HG02938 (cell line): ENCODE measurements at regions not wholly inside any gene's neighbourhood (a gene's known extent, or its start where the extent isn't known, plus 50 kb on each side); places are given as distances from the start of the nearest gene placed in this dataset.
"Not testable (repeated sequence)": the region's sequence is repeated elsewhere in the genome, so short reads cannot be mapped to it uniquely, and the experiment has no call there.

ENCODE experiments used
- ATAC-seq: cut with Tn5 transposase; IDR thresholded peaks from one replicate; pipeline ENCODE4 v1.9.1; 2021; ENCODE audit warnings: mild to moderate bottlenecking, moderate library complexity; ENCODE audit not compliant: unreplicated experiment

DNA sequence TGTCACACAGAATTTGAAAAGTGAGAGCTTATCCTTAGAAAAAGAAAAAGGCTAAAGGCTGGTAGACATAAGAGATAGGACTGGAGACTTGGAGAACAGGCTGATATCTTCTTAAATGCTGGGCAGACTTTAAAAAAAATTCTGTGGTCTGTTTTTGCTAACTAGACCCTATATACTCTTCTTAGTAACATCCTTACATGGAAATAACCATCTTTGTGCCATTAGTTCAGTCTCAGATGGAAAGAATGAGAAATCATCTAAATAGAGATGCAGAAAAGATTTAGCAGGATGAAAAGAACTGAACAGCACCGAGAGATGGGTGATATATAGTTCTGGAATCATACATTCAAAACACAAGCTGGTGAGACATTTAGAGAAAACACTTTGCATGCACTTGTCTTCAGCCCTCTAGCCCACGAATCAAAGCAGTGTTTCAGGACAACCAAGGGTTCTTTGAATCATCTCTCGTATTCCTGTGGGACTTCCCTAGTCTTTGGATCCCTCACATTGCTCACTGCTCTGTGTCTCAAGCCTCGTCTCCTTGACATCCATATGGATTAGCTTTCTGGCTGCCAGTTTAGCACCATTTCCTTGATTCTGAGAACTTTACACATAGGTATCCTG lies 93.0 kb upstream of the LYSMD4 start:
- ATAC-seq, result no peak

DNA sequence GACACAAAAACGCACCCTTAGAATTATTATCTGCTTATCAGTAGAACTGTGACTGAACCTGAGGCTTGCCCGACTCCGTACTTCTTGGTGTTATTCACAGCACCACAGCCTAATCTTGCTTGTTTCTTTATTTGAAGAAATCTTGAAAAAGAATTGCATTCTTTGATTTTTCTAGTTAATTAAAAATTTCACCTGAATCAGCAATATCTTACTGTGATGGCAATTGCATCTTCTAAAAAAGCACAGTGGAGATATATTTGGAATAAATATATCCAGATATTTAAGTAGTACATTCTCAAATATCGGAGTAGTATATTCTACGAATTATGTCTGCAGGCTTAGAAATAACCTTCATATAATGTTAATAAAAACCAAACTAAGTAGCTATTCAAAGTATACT lies 90.1 kb upstream of the LYSMD4 start:
- no peak for ATAC-seq

DNA sequence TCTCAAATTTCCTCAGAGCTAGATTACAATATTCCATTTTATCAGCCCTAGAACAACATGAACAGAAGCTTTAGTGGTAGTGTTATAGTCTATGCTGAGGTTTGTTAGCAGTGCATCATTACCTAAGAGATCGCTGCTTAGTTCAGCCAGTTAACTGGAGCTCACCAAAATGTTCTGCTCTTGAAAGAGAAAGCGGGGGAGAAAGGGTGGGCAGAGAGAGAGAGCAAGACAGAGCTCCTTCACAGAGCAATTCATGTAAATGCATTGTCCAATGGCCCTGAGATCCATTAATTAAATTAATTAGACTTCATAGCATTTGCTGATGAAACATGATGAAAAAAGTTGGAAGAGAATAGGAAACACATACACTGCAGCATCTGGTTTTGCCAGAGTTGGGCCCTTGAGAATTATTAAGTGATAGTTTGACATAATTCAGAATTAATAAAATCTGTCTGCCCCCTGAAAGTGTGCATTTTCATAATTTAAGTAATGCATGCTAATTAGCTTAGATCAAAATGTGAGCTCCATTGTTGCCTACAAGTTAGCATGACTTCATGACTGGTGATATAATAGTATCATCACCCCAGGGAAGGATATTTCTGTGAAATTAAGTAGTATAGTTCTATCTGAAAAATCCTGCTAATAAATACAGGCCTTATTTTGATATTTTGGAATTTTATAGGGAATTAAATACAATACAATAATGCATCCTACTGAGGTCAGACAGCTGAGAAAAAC lies 86.9 kb upstream of the LYSMD4 start:
- no peak for ATAC-seq

DNA sequence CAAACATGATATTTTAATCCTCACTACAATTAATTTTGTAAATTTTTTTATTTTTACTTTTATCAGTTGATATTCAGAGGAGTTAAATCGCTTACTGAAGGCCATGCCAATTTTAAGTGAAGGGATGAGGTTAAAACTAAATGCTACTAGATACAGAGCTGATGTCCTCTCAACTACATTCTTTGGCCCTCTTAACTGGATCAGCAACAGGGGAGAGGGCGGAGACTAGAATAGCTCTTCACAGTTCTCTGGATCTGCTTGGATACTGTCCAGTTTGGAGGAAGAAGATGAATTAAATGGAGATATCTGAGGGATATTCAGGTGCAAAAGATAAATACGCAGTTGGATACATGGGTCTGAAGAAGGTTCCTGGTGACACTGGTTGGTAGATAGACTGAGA lies 85.6 kb upstream of the LYSMD4 start:
- ATAC-seq, result no peak

DNA sequence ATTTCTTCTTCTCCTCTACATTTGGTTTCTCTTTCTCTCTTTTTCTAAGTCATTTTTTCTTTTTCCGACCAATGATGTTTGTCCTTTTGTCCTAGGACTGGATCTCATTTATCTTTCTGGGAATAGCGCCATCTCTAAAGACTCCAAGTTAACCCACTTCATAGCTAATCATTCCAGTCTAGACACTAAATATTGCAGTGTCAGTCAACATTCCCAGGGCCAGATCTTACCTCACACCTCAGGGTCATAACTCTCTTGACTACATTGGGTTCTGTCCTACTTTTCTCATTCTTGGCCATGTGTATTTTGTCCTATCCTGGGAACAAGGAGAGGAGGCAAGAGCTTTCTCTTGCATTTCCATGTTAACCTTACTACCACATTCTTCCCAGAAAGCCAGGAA lies 83.6 kb upstream of the LYSMD4 start:
- ATAC-seq, result not testable (repeated sequence)

DNA sequence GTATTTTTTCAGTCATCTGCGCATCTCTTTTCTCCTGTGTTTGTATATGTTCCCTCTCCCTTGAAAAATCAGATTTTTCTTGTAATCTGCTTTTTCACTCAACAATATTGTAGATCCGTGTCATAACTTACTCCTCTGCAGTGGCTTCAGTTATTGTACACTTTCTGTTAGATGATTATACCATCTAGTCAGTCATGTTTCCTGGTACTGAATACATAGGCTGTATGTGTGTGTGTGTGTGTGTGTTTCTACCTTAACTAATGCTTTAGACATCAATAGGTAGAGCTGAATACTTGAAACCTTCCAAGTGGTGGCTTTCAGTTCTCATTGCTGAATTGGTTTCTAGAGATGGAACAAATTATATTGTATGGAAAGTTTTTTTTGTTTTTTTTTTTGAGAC lies 77.4 kb upstream of the LYSMD4 start:
- ATAC-seq, result not testable (repeated sequence)

DNA sequence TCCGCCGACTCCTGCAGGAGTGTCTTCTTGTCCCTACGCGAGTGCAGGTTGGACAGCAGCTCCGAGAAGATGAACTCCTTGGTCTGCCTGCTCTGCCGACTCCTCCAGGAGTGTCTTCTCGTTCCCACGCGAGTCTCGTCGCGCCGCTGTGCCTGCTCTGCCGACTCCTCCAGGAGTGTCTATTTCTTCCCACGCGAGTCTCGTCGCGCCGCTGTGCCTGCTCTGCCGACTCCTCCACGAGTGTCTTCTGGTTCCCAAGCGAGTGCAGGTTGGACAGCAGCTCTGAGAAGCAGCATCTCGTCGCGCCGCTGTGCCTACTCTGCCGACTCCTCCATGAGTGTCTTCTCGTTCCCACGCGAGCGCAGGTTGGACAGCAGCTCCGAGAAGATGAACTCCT lies 66.6 kb upstream of the LYSMD4 start:
- ATAC-seq, result not testable (repeated sequence)

DNA sequence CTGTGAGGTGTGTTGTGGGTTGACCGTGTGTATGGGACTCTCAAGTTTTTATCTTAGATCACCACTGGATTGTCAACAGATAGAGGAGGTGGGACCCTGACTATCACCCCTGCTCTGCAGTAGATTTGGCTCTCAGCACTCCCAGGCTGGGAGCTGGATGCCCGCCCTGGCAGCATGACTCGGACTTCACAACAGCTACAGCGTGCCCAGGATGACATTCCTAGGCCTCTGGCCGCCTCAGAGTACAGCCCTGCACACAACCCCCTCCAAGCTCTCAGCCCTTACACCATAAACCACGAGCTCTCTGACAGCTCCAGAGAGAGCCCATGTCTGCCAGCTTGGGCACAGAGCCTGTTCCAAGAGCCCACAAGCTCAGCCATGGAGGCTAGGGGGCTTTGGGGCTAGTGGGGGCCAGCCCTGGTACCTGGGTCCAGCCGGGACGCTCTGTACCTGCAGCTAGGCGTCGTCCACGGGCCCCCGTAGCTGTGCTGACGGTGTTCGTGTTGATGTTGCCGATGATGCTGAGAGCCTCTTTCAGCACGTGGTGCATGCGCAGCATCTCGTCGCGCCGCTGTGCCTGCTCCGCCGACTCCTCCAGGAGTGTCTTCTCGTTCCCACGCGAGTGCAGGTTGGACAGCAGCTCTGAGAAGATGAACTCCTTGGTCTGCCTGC lies 66.1 kb upstream of the LYSMD4 start:
- ATAC-seq, result not testable (repeated sequence)

DNA sequence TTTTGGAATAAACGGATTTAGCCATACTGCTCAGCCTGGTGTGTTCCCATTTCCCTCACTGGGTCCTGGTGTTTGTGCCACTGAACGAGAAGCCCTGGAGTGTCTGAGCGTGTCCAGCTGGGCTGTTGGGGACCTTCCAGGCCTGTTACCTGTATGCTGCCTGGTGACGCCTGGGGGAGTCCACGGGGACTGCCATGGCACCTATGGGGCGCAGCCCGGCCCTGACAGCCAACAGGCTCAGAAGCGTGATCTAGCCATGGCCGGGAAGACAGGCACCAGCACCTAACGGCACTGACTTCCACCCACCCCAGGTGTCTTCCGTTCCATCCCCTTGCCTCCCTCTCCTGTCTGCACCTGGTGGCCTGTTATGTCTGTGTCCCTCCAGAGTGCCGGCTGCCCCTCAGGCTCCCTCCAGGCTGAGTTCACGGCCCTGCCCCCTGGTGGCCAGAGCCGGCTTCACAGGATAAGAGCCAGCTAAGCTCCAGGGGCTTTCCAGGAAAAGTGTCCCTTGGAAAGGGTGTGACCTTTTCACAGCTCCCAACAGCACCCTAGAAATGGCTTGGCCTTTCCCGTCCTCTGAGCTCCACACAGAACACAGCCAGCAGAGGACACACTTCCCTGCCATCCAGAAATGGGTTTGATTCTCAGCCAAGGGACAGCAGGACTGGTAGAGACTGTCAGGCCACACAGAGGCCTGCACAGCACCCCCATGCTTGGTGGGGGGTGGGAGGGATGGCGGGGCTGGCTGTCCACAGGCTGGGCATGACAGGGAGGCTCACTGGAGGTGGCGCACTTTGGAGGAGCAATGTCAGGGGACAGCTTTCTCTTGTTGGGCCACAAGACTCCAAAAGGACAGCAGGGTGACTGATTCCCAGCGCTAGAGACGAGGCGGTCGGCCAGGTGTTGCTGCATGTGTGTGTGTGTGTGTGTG lies 64.0 kb upstream of the LYSMD4 start:
- ATAC-seq, result not testable (repeated sequence)

DNA sequence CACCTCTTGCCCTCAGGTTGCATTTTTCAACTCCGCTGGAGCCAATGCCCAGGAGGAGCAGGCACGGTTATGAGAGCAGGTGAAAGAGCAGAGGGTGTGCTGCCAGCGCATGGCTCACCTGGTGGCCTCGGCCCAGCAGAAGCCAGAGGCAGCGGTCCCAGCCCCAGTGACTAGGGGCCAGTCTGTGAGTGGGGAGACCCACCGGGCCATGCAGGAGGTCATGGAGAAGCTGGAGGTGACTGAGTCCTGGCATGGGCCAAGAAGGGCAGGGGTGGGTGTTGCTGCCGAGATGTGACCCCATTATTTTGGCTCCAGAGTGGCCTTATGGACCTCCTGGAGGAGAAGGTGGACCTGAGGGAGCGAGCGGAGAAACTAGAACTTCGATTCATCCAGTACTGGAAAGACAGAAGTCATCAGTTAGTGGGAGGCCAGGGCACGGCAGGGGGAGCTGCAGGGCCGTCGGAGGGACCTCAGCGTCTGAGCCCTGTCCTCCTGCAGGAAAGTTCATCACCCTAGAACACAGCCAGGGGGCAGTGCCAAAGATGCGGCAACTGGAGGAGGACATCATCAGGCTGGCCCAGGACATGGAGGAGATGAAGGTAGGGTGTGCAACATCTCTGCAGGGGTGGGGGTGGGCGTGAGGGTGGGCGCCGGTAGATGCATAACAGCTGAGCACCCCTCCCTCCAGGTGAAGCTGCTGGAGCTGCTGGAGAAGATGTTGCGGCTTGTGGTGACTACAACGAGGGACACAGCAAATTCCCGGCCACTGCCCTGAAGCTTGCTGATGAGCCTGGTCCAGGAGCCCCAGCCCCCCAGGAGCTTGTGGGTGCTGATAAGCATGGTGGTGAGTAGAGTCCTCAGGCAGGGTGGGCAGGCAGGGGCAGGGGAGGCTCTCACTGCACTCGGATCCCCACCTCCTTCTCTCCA lies 58.9 kb upstream of the LYSMD4 start:
- not testable (repeated sequence) for ATAC-seq

DNA sequence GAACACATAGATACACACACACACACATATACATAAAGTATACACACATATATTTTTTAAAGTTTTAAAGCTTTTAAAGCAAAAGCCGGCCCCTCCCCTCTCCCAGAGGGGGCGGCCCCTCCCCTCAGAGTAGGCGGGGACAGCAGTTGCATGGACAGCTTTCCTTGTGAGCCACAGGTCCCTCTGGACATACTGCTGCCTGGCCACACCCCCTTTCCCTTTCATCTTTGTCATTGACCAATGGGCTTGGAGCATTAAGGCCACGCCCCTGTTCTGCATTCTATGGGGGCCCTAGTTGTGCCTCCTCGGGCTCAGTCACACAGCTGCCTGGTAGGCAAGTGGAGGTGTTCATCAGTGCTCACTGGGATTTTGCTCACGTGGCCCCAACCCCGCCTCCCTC lies 57.5 kb upstream of the LYSMD4 start:
- ATAC-seq, result not testable (repeated sequence)

DNA sequence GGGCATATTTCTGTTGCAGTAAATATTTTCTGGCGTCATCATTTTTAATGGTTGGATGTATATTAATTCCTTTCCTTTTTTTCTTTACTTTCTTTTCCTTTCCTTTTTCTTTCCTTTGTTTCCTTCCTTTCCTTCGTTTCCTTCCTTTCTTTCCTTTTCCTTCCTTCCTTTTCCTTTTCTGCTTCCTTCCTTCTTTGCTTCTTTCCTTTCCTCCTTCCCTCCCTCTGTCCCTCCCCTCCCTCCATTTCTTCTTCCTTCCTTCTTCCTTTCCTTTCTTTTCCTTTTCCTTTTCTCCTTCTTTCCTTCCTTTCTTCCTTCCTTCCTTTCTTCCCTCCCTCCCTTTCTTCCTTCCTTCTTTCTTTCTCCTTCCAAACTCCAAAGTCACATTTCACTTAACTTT lies 54.9 kb upstream of the LYSMD4 start:
- no peak for ATAC-seq

DNA sequence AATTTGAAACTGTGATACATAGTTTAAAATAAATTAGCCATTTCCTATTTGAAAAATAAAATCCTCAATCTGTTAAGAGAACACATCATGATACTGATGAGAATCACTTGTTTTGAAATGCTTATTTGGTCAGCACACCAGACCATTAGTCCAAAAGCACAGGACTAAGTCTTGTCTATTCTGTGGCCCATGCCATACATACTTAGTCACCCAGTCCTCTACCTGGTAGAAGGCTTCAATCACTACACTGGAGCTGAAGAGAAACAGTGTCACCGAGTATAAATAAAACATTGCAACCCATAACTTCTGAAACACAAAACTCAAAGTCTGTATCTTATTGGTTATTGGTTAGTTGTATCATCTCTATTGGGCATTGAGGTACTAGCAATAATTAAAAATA lies 51.6 kb upstream of the LYSMD4 start:
- ATAC-seq, result not testable (repeated sequence)

DNA sequence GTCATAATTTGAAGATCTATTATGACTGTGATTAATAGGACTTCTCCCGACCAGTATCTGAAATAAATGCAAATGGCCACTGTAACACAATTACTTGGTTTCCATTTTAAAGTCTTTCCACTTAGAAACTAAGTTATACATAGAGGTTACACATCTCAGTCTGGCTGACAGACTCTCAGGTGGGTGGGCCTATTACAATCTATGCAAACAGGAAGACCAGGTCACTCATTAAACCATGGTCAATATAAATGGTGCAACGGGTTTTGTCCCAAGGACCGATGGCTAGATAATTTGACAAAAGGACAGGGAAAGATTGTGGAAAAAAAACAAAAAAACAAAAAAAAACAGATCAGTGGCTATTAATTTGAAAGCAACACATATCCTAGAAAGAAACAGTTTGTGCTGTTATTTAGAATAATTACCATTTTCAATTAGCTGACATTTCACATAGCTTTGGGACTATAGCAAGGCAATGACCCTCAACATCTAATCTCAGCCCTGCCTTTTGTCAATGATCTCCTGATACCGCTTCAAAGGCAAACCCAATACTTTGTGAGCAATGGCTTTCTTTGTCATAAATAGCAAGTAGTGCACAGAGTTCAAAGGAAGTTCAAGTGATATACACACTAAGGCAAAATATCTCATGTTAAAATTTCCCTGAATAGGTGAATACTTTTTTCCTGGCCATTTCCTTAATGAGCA lies 50.8 kb upstream of the LYSMD4 start:
- ATAC-seq, result not testable (repeated sequence)
